ENCODE measurements at regions not wholly inside any gene's neighbourhood (a gene's known extent, or its start where the extent isn't known, plus 50 kb on each side); places are given as distances from the start of the nearest gene placed in this dataset.

GRCh38 chr10:78318305-78318704 lies 284.6 kb downstream of the RPS24 start:
- no peak overlapping the region for H3K4me3 ChIP-seq
- DNase-seq: no peak
- no peak for TF ChIP-seq CTCF (IDR thresholded peaks at IDR 0.05)
- peaks cover 5% of the 10 kb centered on the region for H3K4me1 ChIP-seq
- intact Hi-C loops (cut with DNase I): loop anchor here in 1 of 2 donors (5.0 kb wide), 1 partner anchor 106 kb away; no protein-coding TSS in a partner anchor
- H3K36me3 ChIP-seq (ENCODE audit: insufficient read depth in 1 of 2, low read depth in 1 of 2): no peaks in the 10 kb centered on the region
- no peaks in the 10 kb centered on the region for H3K27me3 ChIP-seq (ENCODE audit: insufficient read depth in 3 of 3, low read length in 2 of 3)
- no peak overlapping the region for H3K27ac ChIP-seq
- no peaks in the 10 kb centered on the region for H3K9me3 ChIP-seq
- peak; percentile 56 to 90 (median 74) for ATAC-seq
- WGBS, 3 donors: 44 to 81% (median 70%) methylated on average over 1 of the region's 1 CpG

GRCh38 chr10:78319371-78319770 lies 285.7 kb downstream of the RPS24 start:
- Histone ChIP-seq H3K27ac (no peak overlapping the region), H3K27me3 (ENCODE audit: insufficient read depth in 3 of 3, low read length in 2 of 3) (no peaks in the 10 kb centered on the region), H3K4me1 (peaks cover 5% of the 10 kb centered on the region), H3K4me3 (no peak overlapping the region), H3K36me3 (ENCODE audit: insufficient read depth in 1 of 2, low read depth in 1 of 2) (no peaks in the 10 kb centered on the region), H3K9me3 (no peaks in the 10 kb centered on the region)
- DNase-seq (no peak), ATAC-seq (no peak)
- intact Hi-C loops (cut with DNase I): loop anchor here in 1 of 2 donors (5.0 kb wide), 1 partner anchor 107 kb away; no protein-coding TSS in a partner anchor
- 83 to 94% (median 88%) methylated on average over 7 of the region's 7 CpGs for WGBS, 3 donors
- no peak for TF ChIP-seq CTCF (IDR thresholded peaks at IDR 0.05)

GRCh38 chr10:78319841-78320240 lies 286.2 kb downstream of the RPS24 start:
- no peak for DNase-seq
- no peak overlapping the region for H3K4me3 ChIP-seq
- no peaks in the 10 kb centered on the region for H3K36me3 ChIP-seq (ENCODE audit: insufficient read depth in 1 of 2, low read depth in 1 of 2)
- H3K27me3 ChIP-seq (ENCODE audit: insufficient read depth in 3 of 3, low read length in 2 of 3): no peaks in the 10 kb centered on the region
- 91 to 98% (median 94%) methylated on average over 2 of the region's 2 CpGs for WGBS, 3 donors
- peaks cover 5% of the 10 kb centered on the region for H3K4me1 ChIP-seq
- H3K9me3 ChIP-seq: no peaks in the 10 kb centered on the region
- no peak overlapping the region for H3K27ac ChIP-seq
- no peak for TF ChIP-seq CTCF (IDR thresholded peaks at IDR 0.05)
- no peak for ATAC-seq
- intact Hi-C loops (cut with DNase I): loop anchor here in 1 of 2 donors (5.0 kb wide), 1 partner anchor 108 kb away; no protein-coding TSS in a partner anchor

GRCh38 chr10:78320506-78320905 lies 286.8 kb downstream of the RPS24 start:
- intact Hi-C loops (cut with DNase I): no loop called here
- Histone ChIP-seq H3K27me3 (ENCODE audit: insufficient read depth in 3 of 3, low read length in 2 of 3) (no peaks in the 10 kb centered on the region), H3K27ac (no peak overlapping the region), H3K36me3 (ENCODE audit: insufficient read depth in 1 of 2, low read depth in 1 of 2) (no peaks in the 10 kb centered on the region), H3K4me1 (peaks cover 5% of the 10 kb centered on the region), H3K4me3 (no peak overlapping the region), H3K9me3 (no peaks in the 10 kb centered on the region)
- no peak for TF ChIP-seq CTCF (IDR thresholded peaks at IDR 0.05)
- DNase-seq (no peak), ATAC-seq (no peak)
- 80 to 90% (median 87%) methylated on average over 5 of the region's 5 CpGs for WGBS, 3 donors

GRCh38 chr10:78321000-78321399 lies 287.3 kb downstream of the RPS24 start:
- Histone ChIP-seq H3K27me3 (ENCODE audit: insufficient read depth in 3 of 3, low read length in 2 of 3) (no peaks in the 10 kb centered on the region), H3K9me3 (peaks cover 1% of the 10 kb centered on the region), H3K36me3 (ENCODE audit: insufficient read depth in 1 of 2, low read depth in 1 of 2) (no peaks in the 10 kb centered on the region), H3K4me3 (no peak overlapping the region), H3K27ac (no peak overlapping the region), H3K4me1 (peaks cover 4% of the 10 kb centered on the region)
- DNase-seq: no peak
- no peak for TF ChIP-seq CTCF (IDR thresholded peaks at IDR 0.05)
- ATAC-seq: no peak
- intact Hi-C loops (cut with DNase I): no loop called here
- 90 to 95% (median 91%) methylated on average over 2 of the region's 2 CpGs for WGBS, 3 donors
